ENCODE measurements at regions not wholly inside any gene's neighbourhood (a gene's known extent, or its start where the extent isn't known, plus 50 kb on each side); places are given as distances from the start of the nearest gene placed in this dataset.

GRCh38 chr9:127561491-127562278, 50.4 kb upstream of the STXBP1 start:
- FAIRE-seq (peak; percentile 56), ATAC-seq (peak; percentile 86 to 91), DNase-seq (ENCODE audit: low read depth in 1 of 2, low spot score in 1 of 2) (peak; percentile 93 to 95)
- 8% methylated on average over 17 of the region's 17 CpGs for WGBS (ENCODE audit: missing lambda C conversion rate)
- H3K4me2 ChIP-seq = peak overlapping the region; percentile 85
- ChIA-PET POLR2A (interaction anchor here (0.7 to 2.0 kb wide), 9 partner anchors 11 to 111 kb away, joined by 3 to 19 read pairs (median 4); partner anchors contain the start of genes LRSAM1 and RPL12), CTCF (interaction anchor here (0.8 to 6.3 kb wide), 13 partner anchors 9 to 179 kb away, joined by 3 to 47 read pairs (median 4); no protein-coding TSS in a partner anchor)
- no peaks in the 10 kb centered on the region for H3K9me3 ChIP-seq
- TF ChIP-seq ZSCAN20 (CRISPR knock-in tag; IDR thresholded peaks at IDR 0.05) = no peak
- peak in 1 of 2 experiments; percentile 78; a peak in 2 of 5 replicates for TF ChIP-seq EP300 (IDR thresholded peaks at IDR 0.05)
- TF ChIP-seq HES2 (IDR thresholded peaks at IDR 0.05) = no peak
- TF ChIP-seq KDM1A (IDR thresholded peaks at IDR 0.05; ENCODE audit: low read depth) = no peak
- peak; percentile 79 for TF ChIP-seq JUNB (IDR thresholded peaks at IDR 0.05)
- TF ChIP-seq ELK1 (IDR thresholded peaks at IDR 0.05; ENCODE audit: low read depth, low read length) = no peak
- TF ChIP-seq FOSL2 (IDR thresholded peaks at IDR 0.05) = peak; percentile 84
- TF ChIP-seq FOSL2 (CRISPR knock-in tag; IDR thresholded peaks at IDR 0.05) = peak; percentile 98
- TF ChIP-seq TP53 (CRISPR knock-in tag; IDR thresholded peaks at IDR 0.05) = no peak
- TF ChIP-seq RAD21 (conservative IDR thresholded peaks at IDR 0.05 in 1 of 2, IDR thresholded peaks at IDR 0.05 in 1 of 2) = peak; percentile 9 to 39; a peak in 3 of 5 replicates
- TF ChIP-seq ESRRA (IDR thresholded peaks at IDR 0.05; ENCODE audit: borderline replicate concordance, low read length) = no peak
- TF ChIP-seq RNF2 (IDR thresholded peaks at IDR 0.05; ENCODE audit: borderline replicate concordance, low read depth) = no peak
- TF ChIP-seq CEBPB (IDR thresholded peaks at IDR 0.05) = peak; percentile 50 to 66; a peak in 2 of 4 replicates
- TF ChIP-seq REST (IDR thresholded peaks at IDR 0.05) = no peak
- peak in 1 of 2 experiments; percentile 89; a peak in 3 of 5 replicates for TF ChIP-seq JUN (IDR thresholded peaks at IDR 0.05)
- TF ChIP-seq MAZ (IDR thresholded peaks at IDR 0.05; ENCODE audit: borderline replicate concordance, low read depth, low read length) = no peak
- peak; percentile 76; the same call in 1 of the 2 replicates for TF ChIP-seq GATA3 (IDR thresholded peaks at IDR 0.05; ENCODE audit: borderline replicate concordance)
- no peak for TF ChIP-seq FOSB (CRISPR knock-in tag; IDR thresholded peaks at IDR 0.05)
- no peak for TF ChIP-seq POLR2AphosphoS2 (conservative IDR thresholded peaks at IDR 0.05; ENCODE audit: low read length)
- peak; percentile 84 for TF ChIP-seq MAX (IDR thresholded peaks at IDR 0.05)
- TF ChIP-seq SMC3 (IDR thresholded peaks at IDR 0.05) = peak; percentile 39; the same call in 1 of the 3 replicates
- TF ChIP-seq, protein P1, sequence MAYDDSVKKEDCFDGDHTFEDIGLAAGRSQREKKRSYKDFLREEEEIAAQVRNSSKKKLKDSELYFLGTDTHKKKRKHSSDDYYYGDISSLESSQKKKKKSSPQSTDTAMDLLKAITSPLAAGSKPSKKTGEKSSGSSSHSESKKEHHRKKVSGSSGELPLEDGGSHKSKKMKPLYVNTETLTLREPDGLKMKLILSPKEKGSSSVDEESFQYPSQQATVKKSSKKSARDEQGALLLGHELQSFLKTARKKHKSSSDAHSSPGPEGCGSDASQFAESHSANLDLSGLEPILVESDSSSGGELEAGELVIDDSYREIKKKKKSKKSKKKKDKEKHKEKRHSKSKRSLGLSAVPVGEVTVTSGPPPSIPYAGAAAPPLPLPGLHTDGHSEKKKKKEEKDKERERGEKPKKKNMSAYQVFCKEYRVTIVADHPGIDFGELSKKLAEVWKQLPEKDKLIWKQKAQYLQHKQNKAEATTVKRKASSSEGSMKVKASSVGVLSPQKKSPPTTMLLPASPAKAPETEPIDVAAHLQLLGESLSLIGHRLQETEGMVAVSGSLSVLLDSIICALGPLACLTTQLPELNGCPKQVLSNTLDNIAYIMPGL (CRISPR knock-in tag; IDR thresholded peaks at IDR 0.05; ENCODE audit: borderline replicate concordance) = no peak
- peak; percentile 40; the same call in 1 of the 3 replicates for TF ChIP-seq BCL3 (IDR thresholded peaks at IDR 0.05)
- TF ChIP-seq FOXS1 (CRISPR knock-in tag; IDR thresholded peaks at IDR 0.05) = no peak
- H3K27ac ChIP-seq = peak overlapping the region; percentile 92 to 93
- peaks cover 97% of the 10 kb centered on the region for H3K4me1 ChIP-seq
- H3K4me3 ChIP-seq = peak overlapping the region; percentile 3; the same call in 1 of the 3 replicates

All from A549 (cell line).